Activated effector memory CD4-positive, alpha-beta T cell treated with Interleukin-2 at 50 U/mL for 16 hours (primary cell): ENCODE measurements at regions not wholly inside any gene's neighbourhood (a gene's known extent, or its start where the extent isn't known, plus 50 kb on each side); places are given as distances from the start of the nearest gene placed in this dataset.
A peak's percentile ranks its signal among the peaks of the same experiment; 100 is the strongest.
"Not testable (repeated sequence)": the region's sequence is repeated elsewhere in the genome, so short reads cannot be mapped to it uniquely, and the experiment has no call there.

Experiments used
- DNase-seq: peaks from one replicate; pipeline ENCODE4 v3.0.0-alpha.2; 2020

DNA sequence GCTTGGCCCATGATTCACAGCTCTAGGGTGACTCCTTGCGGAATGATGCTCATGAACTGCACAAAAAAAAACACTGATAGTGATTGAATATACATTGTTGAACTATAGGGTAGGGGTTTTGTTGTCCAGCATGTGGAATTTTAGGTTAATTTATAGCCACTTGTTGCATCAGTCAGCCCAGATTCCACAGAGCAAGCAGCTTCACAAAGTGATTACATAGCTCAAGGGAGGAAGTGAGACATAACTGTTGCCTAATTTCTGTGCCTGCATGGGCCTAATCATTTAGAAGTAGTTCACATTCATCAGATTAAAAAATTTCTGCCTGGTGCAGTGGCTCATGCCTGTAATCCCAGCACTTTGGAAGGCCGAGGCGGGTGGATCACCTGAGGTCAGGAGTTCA lies 142.2 kb upstream of the ZNF722 start:
- not testable (repeated sequence) for DNase-seq

DNA sequence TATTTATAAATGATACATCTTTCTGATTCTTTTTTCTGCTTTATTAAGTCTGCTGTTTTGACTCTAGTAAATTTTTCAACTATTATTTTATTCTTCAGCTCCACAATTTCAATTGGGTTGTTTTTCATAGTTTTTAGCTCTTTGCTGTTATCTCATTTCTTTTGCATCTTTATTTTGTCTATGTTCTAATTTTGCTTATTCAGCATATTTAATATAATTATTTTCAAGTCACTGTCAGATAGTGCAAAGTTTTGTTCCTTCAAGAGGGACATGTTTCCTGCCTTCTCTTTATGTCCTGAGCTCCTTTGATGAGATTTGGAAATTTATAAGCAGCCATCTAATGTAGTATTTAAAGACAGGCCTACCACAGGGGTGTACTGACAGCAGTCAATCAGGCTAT lies 131.5 kb upstream of the ZNF722 start:
- no peak for DNase-seq

DNA sequence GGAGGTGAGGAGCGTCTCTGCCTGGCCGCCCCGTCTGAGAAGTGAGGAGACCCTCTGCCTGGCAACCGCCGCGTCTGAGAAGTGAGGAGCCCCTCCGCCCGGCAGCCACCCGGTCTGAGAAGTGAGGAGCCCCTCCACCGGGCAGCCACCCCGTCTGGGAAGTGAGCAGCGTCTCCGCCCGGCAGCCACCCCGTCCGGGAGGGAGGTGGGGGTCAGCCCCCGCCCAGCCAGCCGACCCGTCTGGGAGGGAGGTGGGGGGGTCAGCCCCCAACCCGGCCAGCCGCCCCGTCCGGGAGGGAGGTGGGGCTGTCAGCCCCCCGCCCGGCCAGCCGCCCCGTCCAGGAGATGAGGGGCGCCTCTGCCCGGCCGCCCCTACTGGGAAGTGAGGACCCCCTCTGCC lies 124.4 kb upstream of the ZNF722 start:
- DNase-seq, result not testable (repeated sequence)

DNA sequence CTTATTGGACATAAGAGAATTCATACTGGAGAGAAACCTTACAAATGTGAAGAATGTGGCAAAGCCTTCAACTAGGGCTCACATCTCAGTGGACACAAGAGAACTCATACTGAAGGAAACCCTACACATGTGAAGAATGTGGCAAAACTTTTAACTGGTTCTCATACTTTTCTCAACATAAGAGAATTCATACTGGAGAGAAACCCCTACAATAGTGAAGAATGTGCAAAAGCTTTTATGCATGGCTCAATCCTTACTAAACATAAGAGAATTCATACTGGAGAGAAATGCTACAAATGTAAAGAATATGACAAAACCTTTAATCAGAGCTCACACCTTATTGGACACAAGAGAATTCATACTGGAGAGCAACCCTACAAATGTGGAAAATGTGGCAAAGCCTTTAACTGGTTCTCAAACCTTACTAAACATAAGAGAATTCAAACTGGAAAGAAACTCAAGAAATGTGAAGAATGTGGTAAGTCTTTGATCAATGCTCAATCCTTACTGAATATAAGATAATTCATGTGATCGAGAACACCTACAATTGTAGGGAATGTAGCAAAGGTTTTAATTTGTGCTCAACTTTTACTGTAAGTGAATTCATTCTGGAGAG lies 121.8 kb upstream of the ZNF722 start:
- no peak for DNase-seq

GRCh38 chr7:63887031-63887430 lies 111.6 kb upstream of the ZNF722 start:
- DNase-seq, result no peak

- DNase-seq, result peak; percentile 74
Measured at GRCh38 chr7:63899691-63900393, 98.8 kb upstream of the ZNF722 start.

- DNase-seq, result peak; percentile 81
Measured at GRCh38 chr7:63900394-63901203, 98.0 kb upstream of the ZNF722 start.

GRCh38 chr7:63901204-63901506 lies 97.5 kb upstream of the ZNF722 start:
- not testable (repeated sequence) for DNase-seq

DNA sequence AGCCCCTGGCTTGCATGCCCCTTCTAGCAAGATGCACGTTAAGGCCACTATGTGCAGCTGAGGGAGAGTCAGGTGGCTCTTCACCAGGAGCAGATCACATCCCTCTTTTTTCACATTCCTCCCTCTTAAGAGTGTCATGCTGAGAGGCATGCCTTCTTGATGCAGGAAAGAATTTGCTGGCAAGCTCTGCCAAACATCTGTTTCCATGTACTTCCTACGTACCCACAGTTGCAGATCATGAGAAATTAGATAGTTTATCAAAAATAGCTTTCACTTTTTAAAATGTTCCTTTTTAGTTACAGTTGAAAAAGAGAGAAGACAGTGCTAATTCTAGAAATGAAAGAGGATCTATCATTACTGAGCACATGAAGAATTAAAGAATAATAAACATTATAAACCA lies 79.7 kb upstream of the ZNF722 start:
- no peak for DNase-seq

GRCh38 chr7:63925262-63925625 lies 73.4 kb upstream of the ZNF722 start:
- DNase-seq, result no peak

- DNase-seq, result peak; percentile 85
Measured at GRCh38 chr7:63925626-63926460, 72.8 kb upstream of the ZNF722 start.

DNA sequence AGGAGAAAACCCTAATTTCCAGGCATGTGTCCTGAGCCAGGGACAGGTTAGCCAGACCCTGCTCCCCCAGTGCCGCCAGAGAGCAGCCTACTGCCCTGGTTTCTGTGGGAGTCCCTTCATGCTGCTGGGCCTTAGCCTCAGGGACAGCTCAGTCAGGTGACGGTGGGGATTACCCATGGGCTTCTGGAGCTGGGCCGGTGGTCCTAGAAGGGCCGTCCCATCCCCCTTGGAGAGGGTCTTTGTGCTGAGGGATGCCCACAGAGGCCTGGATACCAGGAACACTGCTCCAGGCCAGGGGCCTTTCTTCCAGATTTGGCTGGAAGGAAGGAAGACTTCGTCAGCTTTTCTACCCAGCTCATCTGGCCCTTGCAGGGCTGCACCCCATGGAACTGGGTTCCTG lies 71.4 kb upstream of the ZNF722 start:
- DNase-seq, result no peak

- DNase-seq, result no peak
Measured at GRCh38 chr7:63931057-63931600, 67.5 kb upstream of the ZNF722 start.

- no peak for DNase-seq
Measured at GRCh38 chr7:63931985-63932577, 66.6 kb upstream of the ZNF722 start.
